ENCODE measurements at regions not wholly inside any gene's neighbourhood (a gene's known extent, or its start where the extent isn't known, plus 50 kb on each side); places are given as distances from the start of the nearest gene placed in this dataset.

DNA sequence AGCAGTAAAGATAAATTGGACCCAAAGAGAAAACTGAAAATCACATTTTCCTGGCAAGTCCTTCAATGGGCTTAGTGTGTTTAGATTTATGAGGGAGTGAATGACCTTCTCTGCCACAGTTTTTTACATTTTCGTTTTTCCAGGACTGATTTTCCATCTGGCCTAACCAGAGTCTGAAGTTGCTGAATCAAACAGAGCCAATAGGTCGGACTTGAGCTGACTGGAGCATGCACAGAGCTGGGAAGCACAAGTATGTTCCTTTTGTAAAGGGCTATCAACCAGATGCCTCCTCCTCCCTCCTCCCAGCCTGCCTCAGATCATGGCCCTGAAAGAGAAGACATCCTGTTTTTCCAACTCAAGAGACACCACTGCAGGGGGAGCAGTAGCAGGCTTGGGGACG lies 126.0 kb upstream of the ANKRD1 start:
- H3K4me3 ChIP-seq (ENCODE audit: low read depth, low read length): no peak overlapping the region
- TF ChIP-seq, protein P1, sequence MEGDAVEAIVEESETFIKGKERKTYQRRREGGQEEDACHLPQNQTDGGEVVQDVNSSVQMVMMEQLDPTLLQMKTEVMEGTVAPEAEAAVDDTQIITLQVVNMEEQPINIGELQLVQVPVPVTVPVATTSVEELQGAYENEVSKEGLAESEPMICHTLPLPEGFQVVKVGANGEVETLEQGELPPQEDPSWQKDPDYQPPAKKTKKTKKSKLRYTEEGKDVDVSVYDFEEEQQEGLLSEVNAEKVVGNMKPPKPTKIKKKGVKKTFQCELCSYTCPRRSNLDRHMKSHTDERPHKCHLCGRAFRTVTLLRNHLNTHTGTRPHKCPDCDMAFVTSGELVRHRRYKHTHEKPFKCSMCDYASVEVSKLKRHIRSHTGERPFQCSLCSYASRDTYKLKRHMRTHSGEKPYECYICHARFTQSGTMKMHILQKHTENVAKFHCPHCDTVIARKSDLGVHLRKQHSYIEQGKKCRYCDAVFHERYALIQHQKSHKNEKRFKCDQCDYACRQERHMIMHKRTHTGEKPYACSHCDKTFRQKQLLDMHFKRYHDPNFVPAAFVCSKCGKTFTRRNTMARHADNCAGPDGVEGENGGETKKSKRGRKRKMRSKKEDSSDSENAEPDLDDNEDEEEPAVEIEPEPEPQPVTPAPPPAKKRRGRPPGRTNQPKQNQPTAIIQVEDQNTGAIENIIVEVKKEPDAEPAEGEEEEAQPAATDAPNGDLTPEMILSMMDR (conservative IDR thresholded peaks at IDR 0.05; ENCODE audit: low read depth, low read length): no peak

DNA sequence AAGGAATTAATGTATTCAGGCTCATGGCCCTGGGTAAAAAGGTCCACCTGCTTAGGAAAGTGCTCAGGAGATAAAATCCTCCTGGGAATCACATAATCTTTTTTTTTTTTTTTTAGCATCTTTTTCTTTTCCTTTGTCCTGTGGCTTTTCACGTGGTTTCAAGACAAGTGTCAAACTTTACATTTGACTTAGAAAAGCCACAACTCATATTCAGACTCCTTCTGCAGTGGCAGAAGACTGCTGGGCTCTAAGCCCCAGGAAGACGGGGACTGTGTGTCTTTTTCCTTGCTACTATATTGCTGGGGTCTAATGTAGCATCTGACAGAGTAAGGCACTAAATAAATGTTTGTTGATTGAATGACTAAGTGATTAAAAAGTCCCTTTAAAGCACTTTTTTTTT lies 127.5 kb upstream of the ANKRD1 start:
- no peak for DNase-seq (ENCODE audit: low read depth)
- H3K4me3 ChIP-seq (ENCODE audit: low read depth, low read length): no peak overlapping the region
- TF ChIP-seq, protein P1 (conservative IDR thresholded peaks at IDR 0.05; ENCODE audit: low read depth, low read length): no peak

More for the DNA sequence above, 126.0 kb upstream of the ANKRD1 start:
- no peak for DNase-seq (ENCODE audit: low read depth)

DNA sequence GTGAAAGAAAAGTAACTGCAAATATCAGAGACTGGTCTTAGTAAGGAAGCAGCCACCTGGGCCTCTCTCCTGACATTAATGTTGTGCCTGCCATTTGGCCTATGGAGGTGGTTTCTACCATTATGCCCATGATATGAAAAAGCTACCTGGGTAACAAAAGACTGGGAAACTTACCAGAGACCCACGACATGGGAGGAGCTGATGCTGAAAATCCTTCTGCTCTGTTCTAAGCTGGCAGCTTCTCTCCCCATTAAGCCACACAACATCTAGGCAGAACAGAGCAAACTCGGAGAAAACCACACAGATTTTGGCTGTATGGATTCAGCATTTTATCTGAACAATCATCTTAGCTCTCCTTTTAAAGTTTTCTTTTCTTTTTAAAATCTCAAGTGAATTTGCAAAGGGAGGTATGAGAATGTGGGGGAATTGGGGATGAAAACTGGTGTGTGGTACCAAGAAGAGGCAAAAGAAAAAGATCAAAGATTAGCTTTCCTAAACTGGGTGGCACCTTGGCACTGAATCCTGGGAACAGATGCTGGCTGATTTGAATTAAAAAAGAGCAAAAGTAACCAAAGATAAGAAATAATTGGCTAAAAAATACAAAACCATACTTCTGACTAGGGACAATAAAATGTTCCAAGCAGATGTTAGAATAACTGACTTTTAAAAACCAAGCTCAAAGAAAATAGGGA lies 128.6 kb upstream of the ANKRD1 start:
- TF ChIP-seq, protein P1 (conservative IDR thresholded peaks at IDR 0.05; ENCODE audit: low read depth, low read length): no peak

DNA sequence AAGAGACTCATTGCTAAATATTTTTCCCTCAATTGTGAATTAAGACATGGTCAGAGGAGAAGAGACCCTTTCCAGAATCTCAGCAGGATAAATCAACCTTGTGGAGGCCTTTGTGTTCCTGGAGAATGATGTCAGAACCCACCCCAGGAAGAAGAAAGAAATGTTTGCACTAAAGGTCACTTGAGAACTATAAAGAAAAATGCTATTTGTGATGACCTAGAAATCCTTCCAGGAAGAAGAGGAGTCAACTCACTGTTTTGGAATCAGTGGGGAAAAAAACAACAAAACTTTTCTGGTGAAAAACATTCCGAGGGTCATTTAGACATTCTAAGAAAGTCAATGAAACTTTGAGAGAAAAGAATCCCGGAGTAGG lies 129.1 kb upstream of the ANKRD1 start:
- DNase-seq (ENCODE audit: low read depth): peak; percentile 64
- TF ChIP-seq, protein P1 (conservative IDR thresholded peaks at IDR 0.05; ENCODE audit: low read depth, low read length): no peak
- no peak overlapping the region for H3K4me3 ChIP-seq (ENCODE audit: low read depth, low read length)

More for the DNA sequence above, 128.6 kb upstream of the ANKRD1 start:
- no peak for DNase-seq (ENCODE audit: low read depth)
- H3K4me3 ChIP-seq (ENCODE audit: low read depth, low read length): no peak overlapping the region

DNA sequence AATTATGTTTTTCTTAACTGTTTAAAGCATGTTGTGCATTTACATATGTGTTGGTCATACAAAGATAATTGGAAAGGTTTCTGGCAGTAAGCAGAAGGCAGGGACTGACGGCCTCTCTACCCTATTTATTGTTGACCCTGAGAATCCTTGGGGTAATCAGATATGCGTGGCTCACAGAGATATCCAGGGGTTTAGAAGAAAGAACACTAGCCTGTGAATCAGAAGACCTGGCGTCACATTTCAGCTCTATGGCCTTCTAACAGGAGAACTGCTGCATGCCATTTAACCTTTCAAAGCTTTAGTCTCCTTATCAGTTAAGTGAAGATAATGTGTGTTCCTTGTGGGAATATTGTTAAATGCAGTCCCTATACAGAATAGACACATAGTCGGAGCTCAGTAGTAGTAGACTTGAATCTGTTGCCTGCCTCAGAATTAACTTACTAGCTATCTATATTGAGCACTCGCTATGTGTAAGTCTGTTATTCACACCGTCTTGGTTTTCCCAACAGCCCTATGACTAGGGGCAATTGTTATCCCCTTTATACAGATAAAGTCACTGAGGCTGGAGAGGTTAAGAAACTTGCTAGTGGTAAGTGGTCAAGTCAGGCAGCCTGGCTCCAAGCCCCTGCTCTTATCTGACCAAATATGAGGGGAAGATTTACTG lies 129.6 kb upstream of the ANKRD1 start:
- DNase-seq (ENCODE audit: low read depth): peak; percentile 43
- TF ChIP-seq, protein P1 (conservative IDR thresholded peaks at IDR 0.05; ENCODE audit: low read depth, low read length): no peak
- no peak overlapping the region for H3K4me3 ChIP-seq (ENCODE audit: low read depth, low read length)

DNA sequence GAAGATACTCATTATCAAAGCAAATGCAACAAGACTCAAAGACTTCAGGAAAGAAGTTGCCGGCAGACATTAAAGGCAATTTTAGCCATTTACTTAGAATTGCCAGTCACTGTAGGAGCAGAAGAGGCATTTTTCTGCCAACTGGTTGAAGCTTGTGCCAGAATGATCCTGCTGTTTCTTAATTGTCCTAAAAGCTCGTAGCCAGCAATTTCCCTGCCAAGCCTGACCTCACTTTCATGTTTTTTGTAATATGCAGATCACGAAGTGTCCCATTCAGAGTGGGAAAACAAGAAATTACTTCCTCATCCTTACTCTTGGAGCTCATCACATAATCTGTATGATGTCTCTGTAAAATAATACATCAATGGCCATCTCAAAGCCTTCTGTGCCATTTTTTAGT lies 130.9 kb upstream of the ANKRD1 start:
- TF ChIP-seq, protein P1 (conservative IDR thresholded peaks at IDR 0.05; ENCODE audit: low read depth, low read length): no peak
- no peak overlapping the region for H3K4me3 ChIP-seq (ENCODE audit: low read depth, low read length)
- no peak for DNase-seq (ENCODE audit: low read depth)

DNA sequence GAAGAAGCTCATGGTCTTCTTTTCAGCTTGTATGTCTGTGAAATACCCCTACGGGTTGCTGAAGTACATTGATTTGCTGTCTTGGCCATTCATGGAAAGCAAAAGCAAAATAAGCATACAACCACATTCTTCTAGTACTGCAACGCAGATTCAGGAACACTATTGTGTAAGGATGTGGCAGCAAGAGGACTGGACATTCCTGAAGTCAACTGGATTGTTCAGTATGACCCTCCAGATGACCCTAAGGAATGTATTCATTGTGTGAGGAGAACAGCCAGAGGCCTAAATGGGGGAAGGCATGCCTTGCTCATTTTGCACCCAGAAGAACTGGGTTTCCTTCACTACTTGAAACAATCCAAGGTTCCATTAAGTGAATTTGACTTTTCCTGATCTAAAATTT lies 133.4 kb upstream of the ANKRD1 start:
- DNase-seq (ENCODE audit: low read depth): peak; percentile 79
- TF ChIP-seq, protein P1 (conservative IDR thresholded peaks at IDR 0.05; ENCODE audit: low read depth, low read length): no peak
- H3K4me3 ChIP-seq (ENCODE audit: low read depth, low read length): no peak overlapping the region
